CD4-positive, alpha-beta T cell (primary cell): ENCODE measurements at regions not wholly inside any gene's neighbourhood (a gene's known extent, or its start where the extent isn't known, plus 50 kb on each side); places are given as distances from the start of the nearest gene placed in this dataset.

Experiments used
- ATAC-seq: fragments of 200-7000 bp; cut with Tn5 transposase; one replicate; pipeline ENCODE4 v1.10.0; 2022; ENCODE audit warnings: mild to moderate bottlenecking; ENCODE audit not compliant: poor library complexity
- CTCF ChIA-PET: fragments of 350-600 bp; sonication (Branson Sonifier 250); formaldehyde crosslinking; loops from one replicate; lab custom pipeline; 2021; ENCODE audit warnings: antibody characterized with exemption, inconsistent platforms; lab: Charles Lee
- POLR2A ChIA-PET: fragments of 350-600 bp; sonication (Branson Sonifier 250); formaldehyde crosslinking; loops from one replicate; lab custom pipeline; 2021; ENCODE audit warnings: antibody characterized with exemption, inconsistent platforms; lab: Charles Lee
- DNase-seq, 14 experiments: peaks; one replicate each; pipeline ENCODE4 v3.0.0-alpha.2; 2013 to 2020; ENCODE audit warnings: mixed read lengths in 2 of 14
- H3K27ac ChIP-seq, 2 donors: one replicate each; pipeline versions ENCODE4 v1.5.1 to v1.7.0; 2013; ENCODE audit warnings: low read length in 2 of 2, low read depth in 1 of 2, mild to moderate bottlenecking in 1 of 2
- H3K27me3 ChIP-seq, 2 experiments: 1 replicate in 1 of 2; 2 replicates in 1 of 2; pipeline versions ENCODE4 v1.6.1 to v1.7.0; 2013; ENCODE audit warnings: low read length in 2 of 2, control low read depth in 1 of 2, mild to moderate bottlenecking in 1 of 2, moderate library complexity in 1 of 2; ENCODE audit not compliant: insufficient read depth in 2 of 2, control insufficient read depth in 1 of 2
- H3K36me3 ChIP-seq: one replicate; pipeline ENCODE4 v1.6.1; 2013; ENCODE audit warnings: low read length, control low read depth; ENCODE audit not compliant: insufficient read depth
- H3K4me1 ChIP-seq: one replicate; pipeline ENCODE4 v1.6.1; 2013; ENCODE audit warnings: low read length, control low read depth; ENCODE audit not compliant: insufficient read depth
- H3K4me3 ChIP-seq: one replicate; pipeline ENCODE4 v1.5.1; 2013; ENCODE audit warnings: mild to moderate bottlenecking, low read length, moderate library complexity
- H3K9me3 ChIP-seq, 2 experiments: 1 replicate in 1 of 2; 2 replicates in 1 of 2; pipeline versions ENCODE4 v1.6.1 to v1.7.0; 2013; ENCODE audit warnings: low read length in 2 of 2, mild to moderate bottlenecking in 2 of 2, control low read depth in 1 of 2, moderate library complexity in 1 of 2; ENCODE audit not compliant: control insufficient read depth in 1 of 2, insufficient read depth in 1 of 2
- H3K27ac Mint-ChIP-seq: one replicate; pipeline ENCODE4 v1.8.0; 2020; ENCODE audit warnings: mixed read lengths
- H3K27me3 Mint-ChIP-seq: one replicate; pipeline ENCODE4 v1.8.0; 2021; ENCODE audit warnings: mixed read lengths
- H3K36me3 Mint-ChIP-seq: one replicate; pipeline ENCODE4 v1.8.0; 2021; ENCODE audit warnings: low read depth, mixed read lengths
- H3K4me1 Mint-ChIP-seq: one replicate; pipeline ENCODE4 v1.8.0; 2021; ENCODE audit warnings: low read depth, mixed read lengths
- H3K4me3 Mint-ChIP-seq: one replicate; pipeline ENCODE4 v1.8.0; 2020; ENCODE audit warnings: mild to moderate bottlenecking, mixed read lengths
- H3K9me3 Mint-ChIP-seq: one replicate; pipeline ENCODE4 v1.8.0; 2020; ENCODE audit warnings: mixed read lengths
- CTCF ChIP-seq: fragments of 200-600 bp; IDR thresholded peaks from one replicate; pipeline ENCODE4 v1.8.0; 2022; ENCODE audit warnings: antibody characterized with exemption, mild to moderate bottlenecking
- intact Hi-C, 2 experiments: fragments of 100-400 bp; cut with DNase I in 1 of 2; cut with micrococcal nuclease in 1 of 2; formaldehyde crosslinking; loops; one replicate each; pipeline versions ENCODE4 v1.15.1 to v1.9.0; 2023 to 2025; cut with DNase I, micrococcal nuclease

DNA sequence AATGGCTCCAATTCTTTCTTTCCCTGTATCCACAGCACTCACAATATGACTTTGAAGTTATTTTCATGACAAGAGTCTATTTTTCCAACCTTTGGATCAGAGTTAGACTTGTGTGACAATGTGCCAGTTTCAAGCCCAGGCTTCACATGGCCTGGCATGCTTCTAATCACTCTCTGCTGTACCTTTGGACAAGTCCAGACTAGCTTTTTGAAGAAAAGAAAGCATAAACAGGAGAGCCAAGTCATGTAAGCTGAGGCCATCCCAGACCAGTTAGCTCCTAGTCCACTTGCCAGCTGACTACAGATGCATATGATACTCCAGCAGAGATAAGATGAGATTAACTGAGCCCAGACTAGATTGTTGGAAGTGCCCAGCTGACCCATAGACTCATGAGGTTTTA, 513.6 kb upstream of the C9orf72 start:
- H3K4me3 Mint-ChIP-seq = no peak overlapping the region
- H3K4me1 Mint-ChIP-seq = no peaks in the 10 kb centered on the region
- intact Hi-C loops = no loop called here
- no peak overlapping the region for H3K27ac Mint-ChIP-seq
- no peak for DNase-seq
- Histone ChIP-seq H3K4me3 (no peak overlapping the region), H3K36me3 (no peaks in the 10 kb centered on the region), H3K4me1 (no peaks in the 10 kb centered on the region), H3K9me3 (no peaks in the 10 kb centered on the region), H3K27me3 (no peaks in the 10 kb centered on the region), H3K27ac (no peak overlapping the region)
- ChIA-PET CTCF (no interaction called here), POLR2A (no interaction called here)
- no peaks in the 10 kb centered on the region for H3K36me3 Mint-ChIP-seq
- H3K9me3 Mint-ChIP-seq = peaks cover 3% of the 10 kb centered on the region
- H3K27me3 Mint-ChIP-seq = no peaks in the 10 kb centered on the region
- no peak for TF ChIP-seq CTCF
- no peak for ATAC-seq

DNA sequence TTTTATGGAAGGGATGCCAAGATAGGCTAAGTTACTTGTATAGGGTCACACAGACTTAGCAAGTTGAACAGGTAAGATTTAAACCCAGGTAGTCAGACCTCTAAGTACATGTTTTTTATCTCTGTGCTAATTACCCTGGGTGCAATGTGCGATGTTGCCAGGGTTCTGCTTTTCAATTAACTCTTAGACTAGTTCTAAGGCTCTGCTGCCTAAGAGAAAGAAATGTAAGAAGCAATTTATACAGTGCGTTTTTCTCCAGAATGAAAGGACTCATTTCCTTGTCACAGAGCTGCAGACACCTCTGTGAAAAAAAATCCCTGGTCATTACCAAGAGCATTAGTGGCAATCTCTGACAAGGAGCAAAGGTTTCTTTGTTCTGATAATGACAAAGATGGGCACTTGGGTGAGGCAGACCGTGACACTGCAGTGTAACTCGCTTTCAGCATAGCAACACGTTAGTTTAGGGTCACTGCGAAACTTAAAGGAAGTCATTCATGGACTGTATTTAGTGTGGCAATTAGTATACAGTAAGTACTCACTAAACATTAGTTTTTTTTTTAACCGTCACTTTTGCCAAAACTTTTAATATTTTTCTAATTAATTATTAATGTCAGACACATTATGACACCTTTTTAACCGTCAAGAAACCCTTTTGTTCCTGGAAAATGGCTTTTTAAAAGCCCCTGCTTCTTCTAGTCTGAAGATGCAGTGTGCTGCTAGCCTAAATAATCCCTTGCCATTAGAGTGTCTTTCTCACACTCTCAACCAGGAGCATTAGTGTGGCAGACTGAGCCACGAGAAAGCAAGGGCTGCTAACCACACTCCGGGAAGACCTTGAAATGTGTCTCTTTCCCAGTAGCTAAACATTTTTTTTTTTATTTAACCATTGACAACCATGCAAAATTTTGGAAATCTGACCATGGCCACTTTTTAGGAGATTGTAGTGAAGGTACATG, 520.0 kb upstream of the C9orf72 start:
- H3K36me3 ChIP-seq = no peaks in the 10 kb centered on the region
- no peak for TF ChIP-seq CTCF
- POLR2A ChIA-PET = no interaction called here
- ATAC-seq (no peak), DNase-seq (no peak)
- H3K27ac Mint-ChIP-seq = no peak overlapping the region
- no peaks in the 10 kb centered on the region for H3K4me1 Mint-ChIP-seq
- no peaks in the 10 kb centered on the region for H3K9me3 ChIP-seq
- H3K4me3 Mint-ChIP-seq = no peak overlapping the region
- intact Hi-C loops = no loop called here
- H3K4me1 ChIP-seq = no peaks in the 10 kb centered on the region
- H3K9me3 Mint-ChIP-seq = peaks cover 4% of the 10 kb centered on the region
- H3K27me3 Mint-ChIP-seq = no peaks in the 10 kb centered on the region
- no peaks in the 10 kb centered on the region for H3K27me3 ChIP-seq
- H3K27ac ChIP-seq = no peak overlapping the region
- CTCF ChIA-PET = no interaction called here
- no peak overlapping the region for H3K4me3 ChIP-seq
- H3K36me3 Mint-ChIP-seq = no peaks in the 10 kb centered on the region

DNA sequence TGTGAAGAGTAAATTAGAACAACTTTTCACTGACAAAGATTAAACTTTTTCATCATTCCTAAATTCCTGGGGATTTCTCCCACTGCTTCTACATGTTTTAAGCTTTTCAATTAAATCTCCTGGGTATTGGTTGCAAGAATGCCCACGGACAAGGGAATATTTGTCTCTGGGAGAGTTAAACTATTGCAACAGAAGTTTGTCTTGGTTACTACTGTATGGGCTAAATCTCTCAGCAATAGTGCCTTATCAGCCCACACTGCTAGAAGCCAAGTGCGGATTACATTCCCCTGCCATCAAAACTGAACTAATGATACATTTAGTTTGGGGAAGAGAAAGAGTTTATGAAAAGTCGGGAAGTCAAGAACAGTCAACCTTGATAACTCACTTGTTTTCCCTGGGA, 528.2 kb upstream of the C9orf72 start:
- POLR2A ChIA-PET = no interaction called here
- H3K27me3 Mint-ChIP-seq = no peaks in the 10 kb centered on the region
- H3K36me3 ChIP-seq = no peaks in the 10 kb centered on the region
- TF ChIP-seq CTCF = no peak
- H3K9me3 Mint-ChIP-seq = peaks cover 2% of the 10 kb centered on the region
- CTCF ChIA-PET = no interaction called here
- intact Hi-C loops = no loop called here
- no peak overlapping the region for H3K27ac Mint-ChIP-seq
- DNase-seq (no peak), ATAC-seq (no peak)
- no peak overlapping the region for H3K4me3 ChIP-seq
- no peak overlapping the region for H3K27ac ChIP-seq
- no peaks in the 10 kb centered on the region for H3K36me3 Mint-ChIP-seq
- no peaks in the 10 kb centered on the region for H3K4me1 Mint-ChIP-seq
- H3K4me1 ChIP-seq = no peaks in the 10 kb centered on the region
- no peak overlapping the region for H3K4me3 Mint-ChIP-seq
- H3K27me3 ChIP-seq = no peaks in the 10 kb centered on the region
- H3K9me3 ChIP-seq = no peaks in the 10 kb centered on the region
